Heart left ventricle (tissue), 13 donors: ENCODE measurements at regions not wholly inside any gene's neighbourhood (a gene's known extent, or its start where the extent isn't known, plus 50 kb on each side); places are given as distances from the start of the nearest gene placed in this dataset.

Experiments
- POLR2A ChIP-seq, 2 donors: fragments of 450-650 bp; IDR thresholded peaks; one replicate each; pipeline ENCODE4 v1.6.1; 2017; ENCODE audit warnings: antibody characterized with exemption in 2 of 2, mild to moderate bottlenecking in 2 of 2, moderate library complexity in 2 of 2
- TF ChIP-seq, protein P1 (sequence below), 12 donors: fragments of 200-600 bp; sonication (generic) in 4 of 12; IDR thresholded peaks; one replicate each; pipeline versions ENCODE4 v1.5.0 to v1.8.0; 2018 to 2022; ENCODE audit warnings: antibody characterized with exemption in 12 of 12, mild to moderate bottlenecking in 5 of 12
- donor health status: ischemic (EF 13 %, LVEDD 7.1; RV severe dilation, severe dysfunction).
- donor health status: DM: no; HTN: yes; CAD: no.
- donor health status: DM: no; HTN: no; CAD: no.
- donor health status: ischemic (EF 25% LVEDD 6.9; RV normal size, moderate dysfunction).
- donor health status: ischemic (EF 25% LVEDD 5.7; RV mildly dilated, moderate dysfunction).
- donor health status: ischemic (EF 35%, LVEDD 5.7; RV mildly dilated, moderate dysfunction).
- donor health status: nonischemic (EF 11% LVEDD 7.7; RV severe dilation, severe dysfunction).
- donor health status: DM: yes; HTN: yes; CAD: no.
- donor health status: PGD.
- donor health status: ischemic (EF 29% LVEDD 5.4; RV normal size, mild dysfunction).
- donor health status: nonischemic (EF 23%, LVEDD 6.1; RV moderate dilation, normal function).

DNA sequence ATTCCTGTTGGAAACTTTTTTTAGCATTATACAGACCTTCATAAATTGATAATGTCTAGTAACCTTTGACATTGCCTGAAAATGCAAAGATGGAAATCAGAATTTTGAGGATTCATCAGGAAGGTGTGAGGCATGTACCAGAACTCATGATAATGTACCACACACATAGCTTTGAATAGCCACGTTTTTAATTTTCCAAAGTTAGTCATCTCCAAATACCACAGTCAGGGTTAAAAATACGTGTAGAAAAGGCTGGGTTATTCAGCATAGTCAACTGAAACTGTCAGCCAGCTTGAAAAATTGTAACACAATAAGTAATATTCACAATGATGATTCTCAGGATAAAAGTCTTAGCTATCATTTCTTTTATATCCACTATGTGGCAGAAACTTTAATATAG lies 102.0 kb upstream of the THRB start:
- TF ChIP-seq POLR2A (IDR thresholded peaks at IDR 0.05): no peak
- TF ChIP-seq, protein P1, sequence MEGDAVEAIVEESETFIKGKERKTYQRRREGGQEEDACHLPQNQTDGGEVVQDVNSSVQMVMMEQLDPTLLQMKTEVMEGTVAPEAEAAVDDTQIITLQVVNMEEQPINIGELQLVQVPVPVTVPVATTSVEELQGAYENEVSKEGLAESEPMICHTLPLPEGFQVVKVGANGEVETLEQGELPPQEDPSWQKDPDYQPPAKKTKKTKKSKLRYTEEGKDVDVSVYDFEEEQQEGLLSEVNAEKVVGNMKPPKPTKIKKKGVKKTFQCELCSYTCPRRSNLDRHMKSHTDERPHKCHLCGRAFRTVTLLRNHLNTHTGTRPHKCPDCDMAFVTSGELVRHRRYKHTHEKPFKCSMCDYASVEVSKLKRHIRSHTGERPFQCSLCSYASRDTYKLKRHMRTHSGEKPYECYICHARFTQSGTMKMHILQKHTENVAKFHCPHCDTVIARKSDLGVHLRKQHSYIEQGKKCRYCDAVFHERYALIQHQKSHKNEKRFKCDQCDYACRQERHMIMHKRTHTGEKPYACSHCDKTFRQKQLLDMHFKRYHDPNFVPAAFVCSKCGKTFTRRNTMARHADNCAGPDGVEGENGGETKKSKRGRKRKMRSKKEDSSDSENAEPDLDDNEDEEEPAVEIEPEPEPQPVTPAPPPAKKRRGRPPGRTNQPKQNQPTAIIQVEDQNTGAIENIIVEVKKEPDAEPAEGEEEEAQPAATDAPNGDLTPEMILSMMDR (IDR thresholded peaks at IDR 0.05): no peak
